KBM-7 (cell line): ENCODE measurements at regions not wholly inside any gene's neighbourhood (a gene's known extent, or its start where the extent isn't known, plus 50 kb on each side); places are given as distances from the start of the nearest gene placed in this dataset.
"Not testable (repeated sequence)": the region's sequence is repeated elsewhere in the genome, so short reads cannot be mapped to it uniquely, and the experiment has no call there.

ENCODE experiments used
- DNase-seq: peaks from one replicate; pipeline ENCODE4 v3.0.0-alpha.2; 2015
- in situ Hi-C: fragments of 300-500 bp; cut with MboI; formaldehyde crosslinking; loops from 2 replicates; pipeline ENCODE4 v1.14.3; 2020; ENCODE audit warnings: low sequenced_read_pairs, low pct_unique_long_range_greater_than_20kb, mixed read lengths

DNA sequence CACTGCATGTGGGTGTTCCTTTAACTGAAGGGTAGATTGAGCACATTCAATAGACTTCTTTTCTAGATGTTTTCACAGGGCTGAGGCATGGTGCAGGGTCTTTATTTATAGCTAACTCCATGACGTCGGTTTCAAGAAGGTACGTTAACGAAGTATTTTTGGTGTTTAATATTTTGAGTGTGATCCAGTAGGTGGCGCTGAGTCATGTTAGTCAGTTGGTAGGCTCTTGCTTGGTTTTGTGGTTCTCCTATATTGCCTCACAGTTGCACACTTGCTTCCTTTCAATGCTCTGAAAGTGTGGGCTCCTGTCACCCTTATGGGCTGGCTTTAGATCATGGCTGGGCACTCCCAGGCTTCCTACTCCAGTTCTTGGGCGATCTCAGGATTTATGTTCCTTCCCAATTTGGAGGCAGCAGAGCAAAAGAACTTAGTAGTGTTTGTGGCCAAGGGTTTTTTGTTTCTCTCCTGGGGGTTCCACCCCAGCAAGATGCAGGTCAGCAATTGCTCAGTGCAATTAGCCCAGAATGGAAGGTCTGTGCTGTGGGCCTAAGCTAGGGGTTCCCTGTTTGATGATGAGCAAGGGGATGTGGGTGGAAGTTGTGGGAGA is 471.6 kb upstream of the FOXG1 start:
- in situ Hi-C loops: no loop called here
- peak; percentile 64 for DNase-seq

DNA sequence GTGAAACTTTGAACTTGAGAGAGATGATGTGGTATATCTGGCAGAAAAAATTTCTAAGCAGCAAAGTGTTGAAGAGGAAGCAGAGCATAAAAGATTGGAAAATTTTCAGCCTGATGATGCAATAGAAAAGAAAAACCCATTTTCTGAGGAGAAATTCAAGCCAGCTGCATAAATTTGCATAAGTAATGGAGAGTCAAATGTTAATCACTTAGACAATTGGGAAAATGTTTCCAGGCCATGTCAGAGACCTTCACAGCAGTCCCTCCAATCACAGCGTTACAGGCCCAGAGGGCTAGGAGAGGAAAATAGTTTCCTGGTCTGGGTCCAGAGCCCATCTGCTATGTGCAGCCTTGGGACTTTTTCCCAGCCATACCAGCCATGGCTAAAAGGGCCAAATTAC is 469.0 kb upstream of the FOXG1 start:
- in situ Hi-C loops: no loop called here
- no peak for DNase-seq

- in situ Hi-C loops: no loop called here
- no peak for DNase-seq
Measured at GRCh38 chr14:28298156-28298555, 468.4 kb upstream of the FOXG1 start.

DNA sequence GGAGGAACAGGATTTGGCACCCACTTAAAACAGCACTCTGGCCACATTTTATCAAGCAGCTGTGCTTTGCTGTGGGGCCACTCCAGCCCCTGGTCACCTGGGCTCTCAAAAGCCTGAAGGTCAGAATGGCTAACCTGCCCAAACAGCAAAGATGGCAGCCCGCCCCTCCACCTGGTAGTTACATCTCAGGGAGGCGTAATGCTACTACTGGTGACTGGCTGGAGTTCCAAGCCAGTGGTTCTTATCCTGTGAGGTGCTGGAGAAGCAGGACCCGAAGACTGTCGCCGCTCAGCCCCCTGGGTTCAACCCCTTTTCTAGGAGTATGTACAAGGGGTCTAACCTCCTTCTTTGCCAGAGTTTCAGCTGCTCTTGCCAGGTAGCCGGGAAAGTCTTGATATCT is 467.4 kb upstream of the FOXG1 start:
- in situ Hi-C loops: no loop called here
- no peak for DNase-seq

DNA sequence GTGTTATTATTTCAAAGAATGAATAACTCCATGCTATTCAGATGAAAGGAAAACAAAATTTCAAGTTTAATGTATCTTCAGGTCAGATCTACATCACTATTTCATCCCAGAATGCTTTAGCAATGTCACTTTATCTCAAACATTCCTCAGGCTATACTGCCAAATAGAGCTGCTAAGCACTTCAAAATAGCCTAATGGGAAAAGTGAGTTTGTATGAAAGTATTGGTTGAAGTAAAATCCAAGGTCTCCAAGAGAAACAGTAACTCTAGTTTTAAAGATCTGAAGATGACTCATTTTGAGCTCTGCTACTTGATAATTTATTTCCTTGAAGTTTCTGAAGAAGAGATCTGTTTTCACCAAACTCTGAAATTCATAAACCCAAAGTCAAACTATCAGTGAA is 466.2 kb upstream of the FOXG1 start:
- in situ Hi-C loops: no loop called here

DNA sequence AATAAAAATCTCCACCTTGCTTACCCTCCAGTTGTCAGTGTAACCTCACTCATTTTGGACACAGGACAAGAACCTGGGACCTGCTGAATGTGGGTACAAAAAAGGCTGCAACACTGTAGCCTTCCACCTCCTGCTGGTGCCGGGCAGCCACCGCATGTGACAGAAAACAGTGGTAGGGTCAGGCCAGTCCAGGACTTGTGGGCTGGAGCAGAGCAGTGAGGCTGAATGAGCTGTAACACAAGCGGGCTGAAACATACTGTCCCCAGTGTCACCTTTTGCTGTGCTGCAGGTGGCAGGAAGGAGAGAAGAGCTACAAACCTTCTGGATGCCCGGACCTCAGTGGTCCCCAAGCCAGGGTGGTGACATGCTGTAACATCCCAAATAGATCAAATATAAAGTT is 465.4 kb upstream of the FOXG1 start:
- in situ Hi-C loops: no loop called here
- DNase-seq: no peak

More for the DNA sequence above, 466.2 kb upstream of the FOXG1 start:
- no peak for DNase-seq

DNA sequence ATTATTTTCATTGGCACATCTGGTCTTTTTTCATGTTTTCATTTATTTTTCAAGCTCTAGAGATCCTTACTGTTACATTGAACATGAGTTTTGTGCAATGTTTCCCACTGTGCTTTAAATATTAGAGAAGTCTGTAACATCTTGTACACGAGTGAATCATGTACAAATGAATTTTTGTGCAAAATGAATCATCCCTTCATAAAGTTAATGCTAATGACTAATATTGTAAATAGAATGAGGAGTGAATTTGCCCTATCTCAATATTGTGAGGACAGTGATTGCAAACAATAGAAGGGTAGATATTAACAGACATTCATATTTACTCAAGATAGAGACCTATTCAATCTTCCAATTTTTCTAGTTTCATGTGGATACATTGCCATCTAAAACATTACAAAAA is 463.3 kb upstream of the FOXG1 start:
- no peak for DNase-seq
- in situ Hi-C loops: no loop called here

DNA sequence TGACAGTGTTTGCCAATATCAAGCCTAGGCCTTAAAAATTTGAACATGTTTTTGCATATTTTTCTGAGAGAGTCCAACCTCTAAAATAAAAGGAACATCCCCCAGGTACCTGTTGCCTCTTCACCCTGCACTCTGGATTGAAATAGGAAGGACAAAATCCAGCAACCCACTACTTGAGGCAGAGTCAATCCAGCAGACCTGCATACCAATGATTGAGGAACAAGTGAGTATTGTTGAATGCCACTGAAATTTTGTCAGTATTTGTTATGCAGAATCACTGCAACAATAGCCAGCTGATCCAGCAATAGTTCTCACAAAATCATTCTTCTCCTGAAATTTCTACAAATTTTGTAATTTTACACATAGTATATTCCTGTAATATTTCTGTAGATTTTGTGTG is 460.6 kb upstream of the FOXG1 start:
- no peak for DNase-seq
- in situ Hi-C loops: no loop called here

DNA sequence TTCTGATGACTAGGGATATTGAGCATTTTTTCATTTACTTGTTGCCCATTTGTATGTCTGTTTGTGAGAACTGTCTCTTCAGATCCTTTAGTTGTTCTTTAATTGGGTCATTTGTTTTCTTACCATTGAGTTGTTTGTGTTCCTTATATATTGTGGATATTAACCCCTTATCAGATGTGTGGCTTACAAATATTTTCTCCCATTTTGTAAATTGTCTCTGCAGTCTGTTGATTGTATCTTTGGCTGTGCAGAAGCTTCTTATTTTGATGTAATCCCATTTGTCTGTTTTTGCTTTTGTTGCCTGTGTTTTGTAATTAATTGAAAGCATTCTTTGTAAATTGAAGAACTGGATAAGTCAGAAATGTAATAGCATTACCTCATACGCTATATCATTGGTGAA is 459.1 kb upstream of the FOXG1 start:
- in situ Hi-C loops: no loop called here
- DNase-seq: no peak

DNA sequence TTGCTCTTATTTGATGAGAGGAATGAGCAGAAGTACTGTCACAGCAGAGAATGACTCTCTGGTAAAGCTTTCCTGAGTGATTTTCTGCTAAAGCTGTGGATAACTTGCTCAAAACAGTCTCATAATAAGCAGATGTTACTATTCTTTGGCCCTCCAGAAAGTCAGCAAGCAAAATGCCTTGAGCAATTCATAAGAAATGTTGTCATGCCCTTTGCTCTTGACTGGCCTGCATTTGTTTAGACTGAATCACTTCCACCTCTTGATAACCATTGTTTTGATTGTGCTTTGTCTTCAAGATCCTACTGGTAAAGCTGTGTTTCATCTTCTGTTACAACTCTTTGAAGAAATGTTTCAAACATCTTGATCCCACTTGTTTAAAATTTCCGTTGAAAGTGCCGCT is 457.9 kb upstream of the FOXG1 start:
- in situ Hi-C loops: no loop called here
- no peak for DNase-seq

DNA sequence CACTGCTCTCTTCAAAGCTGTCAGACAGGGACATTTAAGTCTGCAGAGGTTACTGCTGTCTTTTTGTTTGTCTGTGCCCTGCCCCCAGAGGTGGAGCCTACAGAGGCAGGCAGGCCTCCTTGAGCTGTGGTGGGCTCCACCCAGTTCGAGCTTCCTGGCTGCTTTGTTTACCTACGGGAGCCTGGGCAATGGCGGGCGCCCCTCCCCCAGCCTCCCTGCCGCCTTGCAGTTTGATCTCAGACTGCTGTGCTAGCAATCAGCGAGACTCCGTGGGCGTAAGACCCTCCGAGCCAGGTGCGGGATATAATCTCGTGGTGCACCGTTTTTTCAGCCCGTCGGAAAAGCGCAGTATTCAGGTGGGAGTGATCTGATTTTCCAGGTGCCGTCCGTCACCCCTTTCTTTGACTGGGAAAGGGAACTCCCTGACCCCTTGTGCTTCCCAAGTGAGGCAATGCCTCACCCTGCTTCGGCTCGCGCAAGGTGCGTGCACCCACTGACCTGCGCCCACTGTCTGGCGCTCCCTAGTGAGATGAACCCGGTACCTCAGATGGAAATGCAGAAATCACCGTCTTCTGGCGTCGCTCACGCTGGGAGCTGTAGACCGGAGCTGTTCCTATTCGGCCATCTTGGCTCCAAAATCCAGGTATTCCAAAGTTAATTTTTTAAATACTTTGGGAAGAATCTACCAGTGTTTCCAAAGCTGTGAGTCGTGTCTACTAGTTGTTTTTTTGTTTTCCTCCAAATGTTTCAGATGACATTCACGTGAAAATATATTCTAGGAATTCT is 448.5 kb upstream of the FOXG1 start:
- in situ Hi-C loops, DNase-seq: not testable (repeated sequence)

DNA sequence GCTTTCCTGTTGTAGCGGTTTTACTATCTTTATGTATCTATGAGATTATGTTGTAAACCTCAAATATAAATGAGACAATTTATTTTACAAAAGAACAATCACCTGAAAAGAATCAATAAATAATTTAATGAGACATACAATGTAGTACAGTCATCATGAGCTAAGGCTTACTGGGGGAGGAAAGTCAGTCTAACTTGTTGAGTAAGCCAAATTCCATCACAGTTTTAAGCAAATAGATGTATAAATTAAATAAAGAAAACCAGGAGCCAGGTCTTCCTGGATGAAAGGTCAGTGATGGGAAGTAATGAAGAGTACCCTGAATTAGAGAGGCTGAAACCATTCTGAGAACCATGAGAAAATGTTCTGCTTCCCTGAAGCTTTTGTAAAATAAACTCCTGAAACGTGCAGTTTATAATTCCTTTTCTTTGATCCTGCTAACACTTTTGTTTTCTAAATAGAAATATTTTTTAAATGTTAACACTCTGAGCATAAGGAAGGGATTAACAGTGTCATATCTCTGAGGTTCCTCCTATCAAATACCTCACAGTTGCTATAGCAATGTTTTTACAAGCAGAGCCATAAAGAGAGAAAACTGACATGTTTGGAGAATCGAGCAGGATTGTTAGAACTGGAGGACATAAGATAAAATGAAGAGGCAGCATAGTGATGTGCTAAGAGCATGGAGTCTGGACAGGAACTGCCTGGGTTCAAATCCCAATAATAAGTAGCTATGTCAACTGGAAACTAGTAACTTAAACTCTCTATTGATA is 444.9 kb upstream of the FOXG1 start:
- DNase-seq: no peak
- in situ Hi-C loops: no loop called here

- no peak for DNase-seq
- in situ Hi-C loops: no loop called here
Measured at GRCh38 chr14:28323366-28323765, 443.2 kb upstream of the FOXG1 start.

DNA sequence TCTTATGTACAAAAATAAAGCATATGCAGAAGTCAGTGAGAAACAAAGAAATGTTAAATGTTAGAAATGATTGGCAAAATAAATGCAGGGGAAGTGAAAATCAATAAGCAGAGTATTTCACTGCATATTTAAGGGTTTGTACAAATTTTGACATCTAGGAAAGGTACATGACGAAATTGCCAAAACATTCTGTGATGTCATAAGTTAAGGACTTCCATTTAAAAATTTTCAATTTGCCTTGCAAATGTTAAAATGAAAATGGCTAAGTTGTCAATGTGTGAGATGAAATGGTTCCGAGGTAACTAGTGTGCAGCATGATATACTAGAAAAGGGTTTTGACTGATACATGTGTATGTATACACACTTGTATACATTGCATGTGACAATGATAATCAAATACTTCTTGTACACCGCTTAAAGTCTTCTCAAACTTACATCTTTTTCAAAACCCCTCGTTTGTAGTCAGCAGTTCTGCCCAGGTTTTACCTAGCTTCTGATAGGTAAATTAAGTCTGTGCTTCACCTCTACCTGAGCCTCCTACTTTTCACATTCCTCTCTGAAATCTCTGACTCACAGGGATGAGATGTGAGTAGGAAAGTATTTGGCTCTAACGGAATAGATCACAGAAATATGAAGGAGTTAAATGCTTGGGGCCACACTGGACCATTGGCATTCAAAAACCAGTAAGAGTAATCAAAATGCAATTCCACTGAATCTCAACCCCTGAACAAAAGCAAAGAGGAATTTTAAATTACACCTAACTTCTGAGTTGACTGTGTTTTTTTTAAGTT is 442.4 kb upstream of the FOXG1 start:
- in situ Hi-C loops: no loop called here
- no peak for DNase-seq

DNA sequence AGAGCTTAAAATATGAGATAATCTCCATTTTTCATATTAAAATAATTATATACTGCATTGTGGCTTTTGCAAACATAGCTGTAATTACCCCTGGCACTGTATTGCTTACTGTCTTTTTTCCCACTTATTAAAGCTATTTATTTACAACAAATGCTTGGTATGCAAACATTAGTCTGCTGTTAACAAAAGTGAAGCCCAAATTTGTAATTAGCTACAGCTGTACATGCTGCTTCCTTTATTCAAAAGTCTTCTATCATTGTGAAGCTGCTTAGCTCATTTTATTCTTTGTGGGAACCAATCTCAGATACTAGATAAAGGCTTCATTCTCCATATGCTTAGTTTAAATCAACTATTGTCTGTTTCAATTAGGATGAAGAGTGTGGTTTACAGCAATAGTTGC is 425.8 kb upstream of the FOXG1 start:
- DNase-seq: no peak
- in situ Hi-C loops: no loop called here

DNA sequence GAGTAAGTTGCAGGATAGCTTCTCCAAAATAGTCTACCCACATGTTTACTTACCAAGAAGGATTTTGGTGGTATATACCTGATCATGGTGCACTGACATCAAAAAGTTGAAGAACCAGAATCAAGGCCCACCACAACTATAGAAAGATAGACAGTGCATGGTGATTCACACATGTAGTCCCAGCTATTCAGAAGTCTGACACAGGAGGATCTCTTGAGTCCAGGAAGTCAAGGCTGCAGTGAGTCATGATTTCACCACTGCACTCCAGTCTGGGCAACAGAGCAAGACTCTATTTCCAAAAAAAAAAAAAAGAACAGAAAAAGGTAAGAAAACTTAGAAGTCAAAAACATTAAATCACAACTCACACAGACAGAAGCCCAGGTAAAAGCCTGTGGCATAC is 422.2 kb upstream of the FOXG1 start:
- in situ Hi-C loops: no loop called here
- DNase-seq: no peak

DNA sequence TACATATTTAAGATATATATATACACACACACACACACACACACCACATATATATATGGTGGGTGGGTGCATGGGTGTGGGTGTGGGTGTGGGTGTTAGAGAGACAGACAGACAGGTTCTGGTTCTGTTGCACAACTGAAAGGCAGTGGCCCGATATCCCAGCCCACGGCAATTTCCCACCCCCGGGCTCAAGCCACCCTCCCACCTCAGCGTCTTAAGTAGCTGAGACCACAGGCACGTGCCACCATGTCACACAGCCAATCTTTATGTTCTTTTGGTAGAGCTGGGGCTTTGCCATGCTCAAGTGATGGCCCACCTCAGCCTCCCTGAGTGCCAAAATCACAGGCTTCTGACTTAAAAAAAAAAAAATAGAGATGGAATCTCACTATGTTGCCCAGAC is 417.8 kb upstream of the FOXG1 start:
- no peak for DNase-seq
- in situ Hi-C loops: no loop called here

DNA sequence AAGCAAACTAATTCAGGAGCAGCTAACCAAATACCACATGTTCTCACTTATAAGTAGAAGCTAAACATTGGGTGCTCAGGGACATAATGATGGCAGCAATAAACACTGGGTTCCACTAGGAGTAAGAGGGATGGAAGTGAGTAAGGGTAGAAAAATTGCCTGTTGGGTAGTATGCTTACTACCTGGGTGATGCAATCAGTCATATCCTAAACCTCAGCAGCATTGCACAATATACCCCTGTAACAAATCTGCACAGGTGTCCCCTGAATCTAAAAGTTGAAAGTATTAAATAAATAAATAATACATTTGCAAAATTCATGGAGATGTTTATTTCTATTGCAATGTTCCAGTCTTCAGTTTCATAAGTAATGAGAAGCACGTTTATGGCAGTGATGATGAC is 409.8 kb upstream of the FOXG1 start:
- no peak for DNase-seq
- in situ Hi-C loops: no loop called here

- DNase-seq: no peak
- in situ Hi-C loops: no loop called here
Measured at GRCh38 chr14:28361486-28361885, 405.1 kb upstream of the FOXG1 start.

DNA sequence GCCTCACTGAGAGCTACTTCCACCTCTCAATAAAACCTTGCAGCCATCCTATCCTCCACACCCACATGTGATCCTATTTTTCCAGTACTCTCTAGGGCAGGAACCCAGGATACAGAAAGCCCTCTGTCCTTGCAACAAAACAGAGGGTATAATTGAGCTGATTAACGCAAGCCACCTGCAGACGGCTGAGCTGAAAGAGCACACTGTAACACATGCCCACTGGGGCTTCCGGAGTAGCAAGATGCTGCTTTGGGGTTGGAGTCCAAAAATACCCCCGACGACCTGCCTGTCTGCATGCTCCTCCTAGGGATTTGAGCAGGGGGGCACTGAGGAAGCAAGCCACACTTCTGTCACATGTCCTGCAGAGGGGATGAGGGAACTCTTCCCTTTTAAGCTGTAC is 401.1 kb upstream of the FOXG1 start:
- in situ Hi-C loops: no loop called here
- no peak for DNase-seq
